ENCODE measurements at regions not wholly inside any gene's neighbourhood (a gene's known extent, or its start where the extent isn't known, plus 50 kb on each side); places are given as distances from the start of the nearest gene placed in this dataset.
"Not testable (repeated sequence)": the region's sequence is repeated elsewhere in the genome, so short reads cannot be mapped to it uniquely, and the experiment has no call there.

GRCh38 chr17:45592433-45592923 is 102.0 kb upstream of the PLEKHM1 start:
- not testable (repeated sequence) for DNase-seq

GRCh38 chr17:45596347-45596746 is 105.8 kb upstream of the PLEKHM1 start:
- DNase-seq = not testable (repeated sequence)

- not testable (repeated sequence) for DNase-seq
Observed at GRCh38 chr17:45600052-45601012, 109.8 kb upstream of the PLEKHM1 start.

- not testable (repeated sequence) for DNase-seq
Observed at GRCh38 chr17:45601013-45601412, 110.5 kb upstream of the PLEKHM1 start.

- DNase-seq = not testable (repeated sequence)
Observed at GRCh38 chr17:45601605-45602539, 111.4 kb upstream of the PLEKHM1 start.

GRCh38 chr17:45605751-45606150 is 115.2 kb upstream of the PLEKHM1 start:
- not testable (repeated sequence) for DNase-seq

GRCh38 chr17:45619984-45620405 is 129.5 kb upstream of the PLEKHM1 start:
- DNase-seq = not testable (repeated sequence)

GRCh38 chr17:45620468-45620867 is 129.9 kb upstream of the PLEKHM1 start:
- not testable (repeated sequence) for DNase-seq

GRCh38 chr17:45621087-45621486 is 130.6 kb upstream of the PLEKHM1 start:
- DNase-seq = not testable (repeated sequence)

GRCh38 chr17:45622295-45622694 is 131.8 kb upstream of the PLEKHM1 start:
- not testable (repeated sequence) for DNase-seq

GRCh38 chr17:45628019-45628418 is 137.5 kb upstream of the PLEKHM1 start:
- DNase-seq = no peak

- DNase-seq = no peak
Observed at GRCh38 chr17:45631941-45632340, 141.4 kb upstream of the PLEKHM1 start.

- DNase-seq = no peak
Observed at GRCh38 chr17:45639297-45639849, 144.7 kb upstream of the CRHR1 start.

GRCh38 chr17:45640141-45640850 is 143.8 kb upstream of the CRHR1 start:
- DNase-seq = no peak

- no peak for DNase-seq
Observed at GRCh38 chr17:45641541-45641940, 142.6 kb upstream of the CRHR1 start.

- DNase-seq = no peak
Observed at GRCh38 chr17:45643591-45643990, 140.5 kb upstream of the CRHR1 start.

- DNase-seq = not testable (repeated sequence)
Observed at GRCh38 chr17:45644637-45645036, 139.5 kb upstream of the CRHR1 start.

- DNase-seq = no peak
Observed at GRCh38 chr17:45645330-45645729, 138.8 kb upstream of the CRHR1 start.

- no peak for DNase-seq
Observed at GRCh38 chr17:45646288-45646988, 137.7 kb upstream of the CRHR1 start.

- DNase-seq = no peak
Observed at GRCh38 chr17:45648642-45649041, 135.5 kb upstream of the CRHR1 start.

- no peak for DNase-seq
Observed at GRCh38 chr17:45649796-45650195, 134.3 kb upstream of the CRHR1 start.

All from GOT3 (cell line).